ENCODE measurements at regions not wholly inside any gene's neighbourhood (a gene's known extent, or its start where the extent isn't known, plus 50 kb on each side); places are given as distances from the start of the nearest gene placed in this dataset.
A peak's percentile ranks its signal among the peaks of the same experiment; 100 is the strongest.

DNA sequence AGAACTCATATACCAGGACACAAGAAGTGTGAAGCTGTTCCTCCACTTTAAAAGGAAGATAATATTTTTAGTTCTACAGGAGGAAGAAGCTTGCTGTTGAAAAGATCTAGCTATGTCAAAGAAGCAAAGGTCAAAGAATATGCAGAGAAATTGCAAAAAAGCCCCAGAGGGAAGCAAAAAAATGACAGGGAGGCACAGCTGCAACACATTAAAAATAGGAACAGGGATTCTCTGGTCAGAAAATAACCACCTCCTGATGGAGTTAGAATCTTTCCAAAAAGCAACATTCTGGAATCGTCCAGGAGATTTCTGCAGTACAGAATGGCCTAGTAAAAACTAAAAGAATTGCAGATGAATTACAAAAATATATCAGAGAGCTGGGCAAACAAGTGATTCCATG is 238.9 kb upstream of the PRMT6 start:
- no peak for DNase-seq

DNA sequence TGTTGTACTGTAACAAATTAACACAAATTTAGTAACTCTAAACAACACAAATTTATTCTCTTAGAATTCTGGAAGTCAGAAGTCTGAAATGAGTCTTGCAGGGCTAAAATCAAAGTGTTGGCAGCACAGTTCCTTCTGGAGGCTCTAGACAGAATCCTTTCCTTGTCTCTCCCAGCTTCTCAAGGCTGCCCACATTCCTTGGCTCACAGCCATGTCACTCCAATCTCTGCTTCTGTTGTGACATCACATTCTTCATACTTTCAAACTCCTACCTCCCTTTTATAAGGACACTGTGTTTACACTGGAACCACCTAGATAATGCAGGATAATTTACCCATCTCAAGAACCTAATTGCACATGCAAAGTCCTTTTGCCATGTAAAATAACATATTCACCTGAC is 225.0 kb upstream of the PRMT6 start:
- no peak for DNase-seq

DNA sequence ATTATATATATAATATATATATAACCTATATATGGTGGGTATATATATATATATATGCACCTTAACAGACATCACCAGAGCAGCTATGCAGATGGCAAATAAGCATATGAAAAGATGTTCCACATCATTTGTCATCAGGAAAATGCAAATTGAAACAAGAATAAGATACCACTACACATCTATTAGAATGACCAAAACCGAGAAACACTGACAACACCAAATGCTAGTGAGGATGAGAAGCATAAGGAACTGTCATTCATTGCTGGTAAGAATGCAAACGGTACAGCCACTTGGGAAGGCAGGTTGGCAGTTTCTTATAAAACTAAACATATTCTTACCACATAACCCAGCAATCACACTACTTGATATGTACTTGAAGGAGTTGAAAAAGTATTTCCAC is 219.8 kb upstream of the PRMT6 start:
- DNase-seq, result no peak

DNA sequence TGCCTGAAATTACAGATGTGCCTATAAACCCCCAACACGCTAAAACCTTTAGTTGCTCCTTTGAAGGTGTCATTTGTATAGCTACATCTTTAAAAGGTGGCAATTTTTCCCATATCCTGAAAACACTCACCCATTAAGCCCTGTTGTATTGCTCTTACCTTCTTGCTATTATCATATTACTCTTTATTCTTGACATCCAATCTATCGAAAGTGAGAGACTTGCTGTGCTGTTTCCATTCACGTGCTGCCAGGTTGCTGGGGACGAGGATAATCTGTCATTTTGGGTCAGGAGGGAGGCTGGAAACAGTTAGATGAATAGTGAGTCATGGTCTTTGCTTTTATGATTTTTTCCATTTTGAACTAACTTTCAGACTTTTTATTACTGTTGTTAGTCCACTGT is 213.0 kb upstream of the PRMT6 start:
- DNase-seq, result no peak

DNA sequence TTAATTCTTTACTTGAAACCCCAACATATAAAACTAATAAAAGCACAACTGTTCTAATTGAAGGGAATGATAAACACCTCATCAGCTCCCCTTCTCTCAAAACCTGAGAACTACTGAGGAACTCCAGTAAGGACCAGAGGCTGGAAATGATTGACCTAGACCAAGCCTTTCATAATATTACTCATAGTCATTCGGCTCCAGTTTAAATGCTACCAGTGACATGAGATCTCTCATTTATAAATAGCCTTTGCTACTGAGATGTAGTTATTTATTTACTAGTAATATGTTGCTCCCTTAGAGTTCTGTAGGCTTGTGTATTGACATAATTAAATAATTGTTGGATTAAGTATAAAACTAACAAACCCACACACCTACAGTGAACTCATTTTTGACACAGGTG is 209.8 kb upstream of the PRMT6 start:
- DNase-seq, result no peak

DNA sequence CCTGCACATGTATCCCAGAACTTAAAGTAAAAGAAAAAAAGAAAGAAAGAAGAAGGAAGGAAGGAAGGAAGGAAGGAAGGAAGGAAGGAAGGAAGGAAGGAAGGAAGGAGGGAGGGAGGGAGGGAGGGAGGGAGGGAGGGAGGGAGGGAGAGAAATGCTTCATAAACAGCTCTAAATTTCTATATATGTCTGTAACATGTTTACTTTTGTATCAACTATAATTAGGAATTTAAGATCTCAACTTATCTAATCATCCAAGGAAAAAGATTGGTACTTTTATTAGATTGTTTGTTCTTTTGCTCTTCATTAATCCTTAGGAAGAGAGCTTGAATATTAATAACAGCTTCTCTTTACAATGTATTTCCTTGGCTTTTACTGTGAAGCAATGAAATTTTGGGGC is 195.4 kb upstream of the PRMT6 start:
- no peak for DNase-seq

DNA sequence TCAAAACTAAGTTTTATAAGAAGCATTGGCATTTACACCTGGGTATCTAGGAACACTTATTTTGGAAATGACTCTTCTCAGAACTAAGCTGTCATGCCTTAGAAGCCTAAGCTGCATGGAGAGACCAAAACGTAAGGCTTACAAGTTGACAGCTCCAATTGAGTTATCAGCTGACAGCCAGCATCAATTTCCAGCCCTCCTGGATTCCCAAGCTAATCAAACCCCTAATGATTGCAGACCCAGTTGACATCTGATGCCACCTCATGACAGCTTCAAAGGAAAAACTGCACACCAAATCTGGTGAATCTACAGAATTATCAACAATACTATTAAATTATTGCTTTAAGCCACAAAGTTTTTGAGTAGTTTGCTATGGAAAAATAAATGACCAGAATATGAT is 187.6 kb upstream of the PRMT6 start:
- no peak for DNase-seq

DNA sequence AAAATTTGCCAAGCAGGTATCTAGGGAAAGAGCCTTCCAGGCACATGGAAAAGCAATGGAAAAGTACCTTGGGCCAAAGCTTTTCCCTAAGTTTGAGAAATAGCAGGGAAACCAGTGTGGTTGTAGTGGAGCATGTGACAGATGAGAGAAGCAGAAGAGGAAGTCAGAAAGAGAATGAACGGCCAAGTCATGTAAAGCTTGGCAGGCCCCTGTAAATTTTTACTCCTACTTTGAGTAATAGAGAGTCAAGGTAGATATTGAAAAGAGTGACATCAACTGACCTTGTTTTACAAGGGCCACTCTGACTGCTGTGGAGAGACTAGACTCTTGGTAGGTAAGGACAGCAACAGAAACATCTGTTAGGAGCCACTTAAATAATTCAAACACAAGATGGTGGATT is 180.9 kb upstream of the PRMT6 start:
- no peak for DNase-seq

DNA sequence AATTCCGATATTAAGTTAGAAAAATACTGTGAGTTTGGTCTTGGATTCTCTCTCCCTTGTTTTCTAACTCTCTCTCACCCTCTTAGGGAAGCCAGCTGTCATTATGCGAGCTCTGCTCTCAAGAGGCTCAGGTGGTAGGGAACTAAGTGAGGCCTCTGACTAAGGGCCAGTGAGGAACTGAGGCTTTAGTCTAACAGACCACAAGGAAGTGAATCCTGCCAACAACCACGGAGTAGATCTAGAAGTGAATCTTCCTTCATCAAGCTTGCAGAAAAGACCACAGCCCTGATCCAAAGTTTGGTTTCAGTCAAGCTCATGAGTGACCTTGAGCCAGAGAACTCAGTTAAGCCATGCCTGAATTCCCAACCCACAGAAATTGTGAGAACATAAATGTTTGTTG is 180.1 kb upstream of the PRMT6 start:
- DNase-seq, result no peak

DNA sequence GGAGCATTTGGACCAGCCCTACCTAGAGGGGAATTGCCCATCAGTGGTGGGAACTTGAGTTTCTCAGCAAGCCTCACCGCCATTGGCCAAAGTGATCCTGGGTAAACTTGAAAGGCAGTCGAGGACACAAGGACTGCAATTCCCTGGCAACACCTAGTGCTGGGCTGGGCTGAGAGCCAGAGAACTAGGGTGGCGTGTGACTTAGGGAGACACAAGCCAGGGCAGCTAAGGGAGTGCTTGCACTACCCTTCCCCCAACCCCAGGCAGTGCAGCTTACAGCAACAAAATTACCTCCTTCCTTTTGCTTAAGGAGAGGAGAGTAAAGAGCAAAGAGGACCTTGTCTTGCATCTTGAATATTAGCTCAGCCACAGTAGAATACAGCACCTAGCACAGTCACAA is 176.9 kb upstream of the PRMT6 start:
- no peak for DNase-seq

DNA sequence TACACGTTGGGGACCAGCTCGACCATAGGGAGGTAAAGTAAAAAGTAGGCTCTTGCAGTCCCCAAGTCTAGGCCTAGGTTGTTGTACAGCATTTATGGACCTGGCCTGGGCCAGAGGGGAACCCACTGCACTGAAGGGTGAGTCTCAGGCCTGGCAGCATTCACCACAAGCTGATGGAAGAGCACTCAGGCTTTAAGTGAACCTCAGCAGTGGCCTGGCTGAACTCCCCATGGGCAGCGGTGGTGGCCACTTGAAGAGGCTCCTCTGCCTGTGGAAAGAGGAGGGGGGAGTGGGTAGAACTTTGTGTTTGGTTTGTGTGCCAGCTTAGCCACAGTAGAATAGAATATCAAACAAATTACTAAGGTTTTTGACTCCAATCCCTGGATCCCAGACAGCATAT is 176.2 kb upstream of the PRMT6 start:
- DNase-seq, result no peak

DNA sequence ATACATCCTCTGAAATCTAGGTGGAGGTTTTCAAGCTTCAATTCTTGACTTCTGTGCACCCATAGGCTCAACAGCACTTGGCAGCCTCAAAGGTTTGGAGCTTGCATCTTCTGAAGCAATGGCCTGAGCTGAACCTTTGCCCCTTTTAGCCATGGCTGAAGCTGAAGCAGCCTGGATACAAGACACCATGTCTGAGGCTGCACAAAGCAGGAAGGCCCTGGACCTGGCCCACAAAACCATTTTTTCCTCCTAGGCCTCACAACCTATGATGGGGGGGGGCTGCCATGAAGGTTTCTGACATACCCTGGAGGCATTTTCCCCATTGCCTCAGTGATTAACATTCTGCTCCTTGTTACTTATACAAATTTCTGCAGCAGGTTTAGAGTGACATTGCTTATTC is 173.3 kb upstream of the PRMT6 start:
- DNase-seq, result no peak

DNA sequence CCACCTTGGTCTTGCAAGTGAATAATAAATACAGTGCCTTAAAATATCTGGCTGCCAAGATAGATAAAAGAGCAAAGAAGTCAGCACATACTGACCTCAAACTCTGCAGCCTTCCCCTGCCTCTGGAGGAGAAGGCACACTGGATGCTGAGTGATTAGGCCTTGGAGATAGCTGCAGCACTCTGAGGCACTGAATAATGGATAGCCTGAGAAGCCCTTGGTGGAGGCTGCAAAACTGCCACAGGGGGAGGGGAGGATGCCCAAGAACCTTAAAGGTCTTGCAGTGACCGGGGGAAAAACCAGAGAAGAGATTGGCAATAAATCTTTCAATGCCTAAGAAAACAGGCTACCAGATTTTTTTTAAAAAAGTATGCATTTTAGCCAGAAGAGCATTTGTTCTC is 167.4 kb upstream of the PRMT6 start:
- DNase-seq, result peak; percentile 41

DNA sequence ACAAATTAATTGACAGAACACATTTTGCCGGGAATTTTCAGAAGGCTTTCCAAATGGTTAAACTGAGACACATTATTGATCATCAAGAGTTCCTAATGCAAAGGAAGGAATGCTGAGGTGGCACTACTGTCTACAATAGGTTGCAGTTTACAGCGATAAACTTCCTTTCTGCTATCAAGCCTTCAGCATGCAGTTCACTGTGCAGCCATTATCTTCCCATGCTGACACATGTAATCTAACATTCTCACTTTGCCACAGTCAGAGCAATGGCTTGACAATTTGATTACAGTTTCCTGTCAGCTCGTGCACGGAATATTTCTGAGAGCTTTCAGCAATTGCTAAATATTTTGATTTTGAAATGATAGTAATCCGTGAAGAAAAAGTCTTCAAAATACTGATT is 166.9 kb upstream of the PRMT6 start:
- DNase-seq, result peak; percentile 13

DNA sequence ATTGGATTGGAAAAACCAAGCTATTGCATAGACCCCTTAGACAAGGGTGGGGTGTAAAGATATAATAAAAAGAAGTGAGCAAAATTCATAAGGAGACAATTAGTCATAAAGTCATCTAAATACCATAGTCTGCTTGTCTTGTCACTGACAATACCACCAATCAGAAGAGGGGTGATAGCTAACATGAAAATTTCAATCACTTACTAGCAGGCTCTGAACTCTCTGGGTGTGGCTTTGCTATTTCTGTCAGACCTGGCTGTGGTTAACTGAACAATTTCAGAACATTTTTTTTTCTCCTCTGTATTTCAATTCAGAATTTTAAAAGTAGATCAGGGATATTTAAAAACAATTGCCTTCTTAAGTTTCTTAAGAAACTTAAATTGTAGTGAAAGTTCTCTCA is 158.5 kb upstream of the PRMT6 start:
- DNase-seq, result no peak

DNA sequence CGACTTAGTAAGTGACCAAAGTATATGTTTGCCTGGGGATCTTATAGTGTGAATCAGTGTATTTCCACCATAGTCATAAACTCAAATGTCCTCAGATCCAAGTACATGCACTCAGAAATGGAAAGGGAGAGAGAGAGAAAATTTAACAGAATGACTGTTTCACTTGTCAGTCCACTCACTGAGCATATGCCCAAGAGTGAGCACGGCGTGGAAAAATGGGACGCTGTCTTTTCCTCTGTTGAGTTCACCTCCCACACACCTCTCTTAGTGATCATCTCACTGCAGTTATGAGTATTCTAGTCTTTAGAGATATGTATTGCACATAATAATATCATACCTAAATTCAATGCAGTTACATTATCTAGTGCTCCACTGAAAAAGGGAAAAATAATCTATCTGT is 156.8 kb upstream of the PRMT6 start:
- no peak for DNase-seq

DNA sequence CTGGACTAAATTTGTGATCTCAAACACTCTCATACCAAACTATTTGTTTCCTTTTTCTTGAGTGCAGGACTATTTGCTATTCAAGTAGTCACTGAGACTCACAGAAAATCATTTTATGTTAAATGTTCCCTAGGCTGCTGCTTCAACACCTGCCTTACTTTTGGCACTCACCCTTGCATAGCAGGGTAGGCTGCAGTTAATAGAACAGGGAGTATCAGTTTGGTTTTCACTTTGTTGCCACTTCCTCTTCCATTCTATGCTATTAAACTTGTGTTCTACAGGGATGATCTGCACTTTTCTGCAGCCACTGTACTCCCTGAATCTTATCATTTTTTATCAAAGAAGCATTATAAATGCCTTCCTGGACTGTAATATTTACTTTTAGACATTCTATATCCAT is 148.7 kb upstream of the PRMT6 start:
- DNase-seq, result no peak

DNA sequence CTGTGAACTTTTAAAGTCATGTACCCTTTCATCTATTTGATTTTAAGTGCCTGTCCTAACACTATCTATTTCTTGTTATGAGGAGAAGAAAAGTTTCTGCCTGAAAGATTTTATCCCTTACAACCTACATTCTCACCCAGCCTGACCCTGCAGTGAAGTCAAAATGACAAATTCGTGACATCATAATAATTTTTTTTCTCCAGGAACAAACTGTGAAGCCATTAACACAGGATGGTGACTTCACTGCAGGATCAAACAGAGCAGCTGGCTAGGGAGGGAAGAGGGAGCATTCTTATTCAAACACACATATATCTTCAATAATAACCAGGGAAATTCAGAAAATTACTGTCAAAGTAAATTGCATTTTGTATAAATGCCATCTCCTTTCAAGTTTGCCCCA is 147.8 kb upstream of the PRMT6 start:
- DNase-seq, result no peak

DNA sequence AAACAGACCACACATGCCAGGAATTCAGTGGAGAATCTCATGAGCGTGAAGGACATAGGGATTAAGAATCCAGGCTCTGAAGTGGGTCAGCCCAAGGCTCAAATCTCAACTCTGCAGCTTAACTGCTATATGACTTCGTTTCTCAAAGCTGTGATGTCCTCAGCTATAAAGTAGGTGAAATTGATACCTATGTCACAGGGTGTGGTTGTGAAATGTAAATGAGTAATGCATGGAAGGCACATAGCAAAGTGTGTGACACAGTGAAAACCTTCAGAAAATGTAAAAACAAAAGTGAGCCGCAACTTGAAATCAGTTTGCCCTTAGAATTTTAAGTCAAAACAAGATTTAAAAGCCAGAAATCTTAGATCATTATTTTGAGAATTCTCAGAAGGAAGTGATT is 145.7 kb upstream of the PRMT6 start:
- no peak for DNase-seq

DNA sequence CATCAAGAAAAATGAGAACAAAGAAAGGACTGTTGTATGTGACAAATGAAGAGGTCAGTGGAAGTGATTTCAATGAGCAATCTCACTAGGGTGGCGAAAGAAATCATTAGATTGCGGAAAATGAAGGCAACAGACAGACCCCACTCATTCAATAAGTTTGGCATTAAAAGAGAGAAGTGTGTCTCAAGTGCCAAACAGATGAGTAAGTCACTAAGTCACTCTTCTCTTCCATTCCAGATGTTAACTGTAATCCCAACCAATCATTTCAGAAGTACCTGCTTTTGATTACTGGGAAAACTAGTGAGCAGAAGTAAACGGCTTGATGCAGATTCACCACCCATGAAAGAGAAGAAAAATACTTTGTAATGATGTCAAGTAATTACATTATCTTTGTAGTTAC is 144.3 kb upstream of the PRMT6 start:
- no peak for DNase-seq

DNA sequence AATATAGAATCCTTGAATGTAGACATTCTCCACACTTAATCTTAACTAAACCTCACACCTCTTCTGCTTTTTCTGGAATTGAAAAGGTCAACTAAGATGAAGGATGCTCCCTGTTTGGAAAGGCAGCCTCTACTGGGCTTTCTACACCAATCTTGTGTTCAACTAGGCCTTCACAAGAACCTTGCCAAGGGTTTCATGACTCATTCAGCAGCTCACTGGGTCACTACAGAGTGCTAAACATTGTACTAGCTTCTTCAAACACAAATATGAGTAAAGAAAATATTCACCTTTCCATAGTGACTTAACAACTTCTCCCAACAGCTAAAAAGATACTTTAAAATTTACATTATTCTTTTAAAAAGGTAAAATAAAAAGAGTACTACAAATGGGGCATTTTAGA is 135.3 kb upstream of the PRMT6 start:
- DNase-seq, result no peak

DNA sequence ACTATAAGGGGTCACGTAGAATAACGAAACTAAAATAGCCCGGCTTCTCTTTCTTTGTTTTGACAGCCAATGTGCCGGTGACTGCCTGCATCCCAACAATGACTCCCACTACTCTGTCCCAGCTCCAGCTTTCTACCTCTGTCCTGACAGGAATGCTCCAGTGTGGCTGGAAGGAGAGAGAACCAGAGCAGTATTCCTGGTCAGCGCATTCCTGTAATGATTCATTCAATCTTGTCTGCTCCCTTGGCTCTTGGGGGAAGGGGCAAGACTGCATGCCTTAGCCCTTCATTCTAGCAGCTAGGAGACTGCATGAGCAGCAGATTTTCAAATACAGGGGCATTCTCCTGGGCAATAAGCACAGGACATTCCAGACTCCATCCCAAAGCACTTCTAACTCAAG is 132.1 kb upstream of the PRMT6 start:
- no peak for DNase-seq

DNA sequence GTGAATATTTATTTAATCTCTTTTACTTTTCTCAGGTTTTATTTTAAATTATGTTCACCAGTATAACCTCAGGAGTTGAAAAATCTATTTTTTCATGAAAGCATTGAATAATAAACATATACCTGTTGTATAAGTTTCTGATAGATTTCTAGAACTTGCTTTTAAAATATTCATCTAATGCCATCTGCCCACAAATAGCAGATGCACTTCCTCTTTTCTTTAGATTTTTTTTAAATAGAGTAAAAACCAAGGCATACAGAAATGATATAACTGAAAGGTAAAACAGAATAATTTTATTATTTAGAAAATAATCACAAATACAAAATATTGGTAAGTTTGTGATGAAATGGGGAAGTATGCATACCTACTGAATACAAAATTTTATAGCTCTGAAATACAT is 130.7 kb upstream of the PRMT6 start:
- no peak for DNase-seq

DNA sequence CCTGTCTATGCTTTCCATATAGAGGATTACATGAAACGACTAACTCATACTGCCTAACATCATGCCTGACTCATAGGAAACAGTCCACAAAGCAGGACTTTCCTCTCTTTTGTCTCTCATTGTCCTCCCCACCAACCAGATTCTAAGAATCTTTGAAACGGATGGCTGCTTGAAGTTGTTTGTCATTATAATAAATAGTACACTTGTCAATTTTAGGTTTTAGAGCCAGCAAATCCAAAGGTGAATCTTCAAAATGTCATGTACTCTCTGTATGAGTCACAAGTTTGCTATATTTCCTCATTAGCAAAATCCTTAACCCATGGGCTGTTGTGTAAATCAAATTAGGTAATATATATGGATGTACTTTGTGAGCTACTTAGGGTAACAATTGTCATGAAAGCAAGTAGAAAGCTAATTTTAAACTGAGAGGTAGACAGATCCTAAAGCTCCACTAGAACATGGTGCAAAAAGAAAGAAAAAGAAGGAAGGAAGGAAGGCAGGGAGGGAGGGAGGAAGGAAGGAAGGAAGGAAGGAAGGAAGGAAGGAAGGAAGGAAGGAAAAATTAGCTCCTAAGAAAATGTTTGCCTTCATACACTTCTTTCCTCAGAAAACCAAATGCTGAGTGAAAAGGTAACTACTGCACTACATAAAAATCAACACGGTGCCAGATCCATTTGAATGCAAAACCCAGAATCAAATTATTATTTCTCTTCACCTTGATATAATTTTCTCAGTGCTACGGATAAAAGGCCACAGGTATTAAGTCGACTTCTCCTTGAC is 129.5 kb upstream of the PRMT6 start:
- no peak for DNase-seq

DNA sequence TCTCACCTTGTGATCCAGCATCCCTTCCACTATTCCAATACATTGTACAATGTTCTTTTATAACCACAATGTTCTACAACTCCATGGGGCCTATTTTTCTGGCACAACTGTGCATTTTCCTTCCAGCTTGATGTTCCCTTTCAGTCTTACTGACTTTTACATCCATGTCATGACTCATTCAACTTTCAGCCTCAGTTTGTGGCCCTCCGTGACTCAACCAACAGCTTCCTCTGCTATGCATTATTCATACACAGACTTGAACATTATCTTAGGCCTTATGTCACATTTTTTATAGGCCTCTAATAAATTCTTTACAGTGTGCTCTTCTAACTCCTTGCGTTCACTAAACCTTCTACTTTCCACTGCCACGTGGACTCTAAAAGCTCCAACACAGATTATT is 119.4 kb upstream of the PRMT6 start:
- no peak for DNase-seq

DNA sequence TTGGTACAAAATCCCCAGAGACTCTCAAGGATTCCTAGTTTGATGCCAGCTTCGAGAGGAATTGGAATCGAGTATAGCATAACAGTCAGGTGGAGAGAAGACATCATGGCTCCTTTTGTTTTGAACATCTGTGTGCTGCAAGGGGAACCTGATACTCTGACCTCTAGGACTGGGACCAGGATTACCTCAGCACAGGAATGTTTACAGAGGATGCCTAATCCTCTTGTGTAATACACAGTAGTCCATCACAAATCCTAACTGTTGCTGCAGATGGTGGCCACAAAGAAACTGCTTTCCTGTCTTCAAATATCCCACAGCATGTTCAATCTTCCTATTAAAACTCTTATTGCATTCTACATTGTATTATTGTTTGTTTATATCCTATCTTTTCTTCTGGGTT is 111.8 kb upstream of the PRMT6 start:
- DNase-seq, result no peak
